AG09319 (cell line): ENCODE measurements at regions not wholly inside any gene's neighbourhood (a gene's known extent, or its start where the extent isn't known, plus 50 kb on each side); places are given as distances from the start of the nearest gene placed in this dataset.
"Not testable (repeated sequence)": the region's sequence is repeated elsewhere in the genome, so short reads cannot be mapped to it uniquely, and the experiment has no call there.

ENCODE experiments used
- DNase-seq: peaks from one replicate; pipeline ENCODE4 v3.0.0-alpha.2; 2010; ENCODE audit warnings: low read depth; ENCODE audit errors: extremely low read depth
- CTCF ChIP-seq: IDR thresholded peaks from 2 replicates; pipeline ENCODE4 v1.5.1; 2011; ENCODE audit warnings: low read depth, mild to moderate bottlenecking, inconsistent platforms, low read length, moderate library complexity

- TF ChIP-seq CTCF: no peak
- no peak for DNase-seq
These were observed 115.1 kb downstream of the OTOR start for GRCh38 chr20:16863303-16863702.

GRCh38 chr20:16864069-16864468 lies 115.9 kb downstream of the OTOR start:
- no peak for DNase-seq
- TF ChIP-seq CTCF: no peak

- DNase-seq: no peak
- TF ChIP-seq CTCF: no peak
These were observed 116.8 kb downstream of the OTOR start for GRCh38 chr20:16864963-16865362.

DNA sequence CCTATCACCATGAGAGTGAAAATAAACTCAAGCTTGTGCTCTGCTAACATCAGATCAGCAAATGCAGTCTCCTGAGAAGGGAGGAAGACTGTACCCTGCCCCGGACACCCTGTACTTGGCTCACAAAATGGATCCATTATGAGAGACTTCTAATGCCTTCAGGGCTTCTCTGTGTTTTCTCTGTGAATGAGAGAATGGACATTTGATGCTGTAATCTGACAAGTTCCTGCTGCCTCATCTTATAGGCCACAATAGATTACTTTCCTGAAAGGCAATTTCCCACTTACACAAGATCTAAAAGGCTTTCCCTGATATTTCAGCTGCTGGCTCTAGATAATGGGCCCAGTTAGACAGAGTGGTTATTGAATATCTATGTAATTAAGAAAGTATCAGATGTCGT lies 117.2 kb downstream of the OTOR start:
- TF ChIP-seq CTCF: no peak
- no peak for DNase-seq

DNA sequence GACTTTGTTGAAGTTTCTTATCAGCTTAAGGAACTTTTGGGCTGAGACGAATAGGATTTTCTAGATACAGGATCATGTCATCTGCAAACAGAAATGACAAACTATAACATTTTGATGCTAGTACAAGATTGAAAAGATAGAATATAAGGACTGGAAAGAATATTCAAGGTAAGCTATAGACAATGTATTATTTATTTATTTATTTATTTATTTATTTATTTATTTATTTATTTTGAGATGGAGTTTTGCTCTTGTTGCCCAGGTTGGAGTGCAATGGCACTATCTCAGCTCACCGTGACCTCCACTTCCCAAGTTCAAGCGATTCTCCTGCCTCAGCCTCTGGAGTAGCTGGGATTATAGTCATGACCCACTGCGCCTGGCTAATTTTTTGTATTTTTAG lies 125.0 kb downstream of the OTOR start:
- DNase-seq: not testable (repeated sequence)

- no peak for TF ChIP-seq CTCF
- no peak for DNase-seq
These were observed 128.9 kb downstream of the OTOR start for GRCh38 chr20:16877053-16877554.

DNA sequence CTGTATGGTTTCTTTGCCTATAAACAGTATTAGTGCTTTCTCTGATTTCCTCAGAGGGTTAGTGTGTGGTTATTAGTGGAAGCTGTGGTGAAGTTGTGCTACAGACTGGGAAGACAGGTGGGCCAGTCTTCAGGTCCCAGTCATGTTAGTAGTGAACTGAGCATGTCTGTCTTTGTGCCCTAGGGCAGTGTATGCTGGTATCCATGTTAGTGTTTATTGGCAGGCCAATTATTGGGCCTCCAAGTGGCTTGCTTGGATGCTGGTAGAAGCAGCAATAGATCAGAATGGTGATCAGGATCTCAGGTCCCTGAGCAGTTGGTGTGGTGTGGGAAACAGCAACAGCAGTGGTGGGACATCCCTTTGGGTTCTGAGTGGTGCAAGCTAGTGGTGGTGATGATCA lies 137.6 kb downstream of the OTOR start:
- no peak for DNase-seq
- TF ChIP-seq CTCF: no peak

- TF ChIP-seq CTCF: no peak
- no peak for DNase-seq
These were observed 150.3 kb downstream of the OTOR start for GRCh38 chr20:16898433-16898832.
